HEK293 (cell line): ENCODE measurements at regions not wholly inside any gene's neighbourhood (a gene's known extent, or its start where the extent isn't known, plus 50 kb on each side); places are given as distances from the start of the nearest gene placed in this dataset.

Experiments used
- CTCF ChIA-PET: fragments of 350-600 bp; formaldehyde crosslinking; extraction: SDS; loops from one replicate; lab custom pipeline; 2021; ENCODE audit warnings: antibody characterized with exemption; lab: Yijun Ruan, JAX
- POLR2A ChIA-PET: fragments of 300-600 bp; formaldehyde crosslinking; extraction: SDS; loops from one replicate; lab custom pipeline; 2020; ENCODE audit warnings: antibody characterized with exemption, inconsistent platforms; lab: Yijun Ruan, JAX
- H3K27ac ChIP-seq: fragments of 200-500 bp; sonication (Bioruptor generic); 2 replicates; pipeline ENCODE4 v1.5.1; 2014; ENCODE audit warnings: low read depth, low read length, control low read depth, inconsistent platforms; ENCODE audit errors: extremely low read depth
- H3K36me3 ChIP-seq, 2 experiments: fragments of 200-500 bp in 1 of 2; sonication (Bioruptor generic) in 1 of 2; 1 replicate in 1 of 2; 2 replicates in 1 of 2; pipeline ENCODE4 v1.5.1; 2014 to 2017; ENCODE audit warnings: inconsistent platforms in 2 of 2, low read length in 2 of 2; ENCODE audit not compliant: control insufficient read depth in 2 of 2, insufficient read depth in 1 of 2
- H3K4me1 ChIP-seq: fragments of 200-500 bp; sonication (Bioruptor generic); 2 replicates; pipeline ENCODE4 v1.5.1; 2014; ENCODE audit warnings: mild to moderate bottlenecking, low read length, inconsistent platforms; ENCODE audit not compliant: control insufficient read depth, insufficient read depth
- H3K4me3 ChIP-seq: 2 replicates; pipeline ENCODE4 v1.5.1; 2011; ENCODE audit warnings: low read depth, mild to moderate bottlenecking, control low read depth, low read length, moderate library complexity
- H3K9me3 ChIP-seq: fragments of 200-500 bp; sonication (Bioruptor generic); 2 replicates; pipeline ENCODE4 v1.5.1; 2014; ENCODE audit warnings: low read depth, low read length, inconsistent platforms; ENCODE audit not compliant: control insufficient read depth, insufficient read depth
- BCL11B ChIP-seq: fragments of 450-650 bp; formaldehyde crosslinking; IDR thresholded peaks from 2 replicates; pipeline ENCODE4 v1.5.1; 2016; ENCODE audit warnings: low read depth, missing biosample characterization, missing genetic modification characterization
- SALL2 ChIP-seq: fragments of 450-650 bp; formaldehyde crosslinking; IDR thresholded peaks from 2 replicates; pipeline ENCODE4 v1.5.0; 2017; ENCODE audit warnings: missing biosample characterization, mild to moderate bottlenecking, missing genetic modification characterization, borderline replicate concordance
- SETDB1 ChIP-seq: IDR thresholded peaks from one replicate; pipeline ENCODE4 v1.6.1; 2017; ENCODE audit warnings: mild to moderate bottlenecking, low read length, moderate library complexity, mixed read lengths; ENCODE audit not compliant: insufficient read length
- TRIM28 ChIP-seq: IDR thresholded peaks from 2 replicates; pipeline ENCODE4 v1.6.1; 2011; ENCODE audit warnings: low read length, control low read depth, borderline replicate concordance
- ZBTB8A ChIP-seq: fragments of 450-650 bp; formaldehyde crosslinking; IDR thresholded peaks from 2 replicates; pipeline ENCODE4 v1.5.1; 2016; ENCODE audit warnings: missing biosample characterization, missing genetic modification characterization
- ZFP3 ChIP-seq: fragments of 450-650 bp; formaldehyde crosslinking; IDR thresholded peaks from 2 replicates; pipeline ENCODE4 v1.5.1; 2016; ENCODE audit warnings: low read depth, missing biosample characterization, missing genetic modification characterization
- ZNF112 ChIP-seq: fragments of 450-650 bp; formaldehyde crosslinking; IDR thresholded peaks from 2 replicates; pipeline ENCODE4 v1.5.0; 2017; ENCODE audit warnings: missing biosample characterization, missing genetic modification characterization
- ZNF16 ChIP-seq: fragments of 450-650 bp; formaldehyde crosslinking; IDR thresholded peaks from 2 replicates; pipeline ENCODE4 v1.5.1; 2016; ENCODE audit warnings: low read depth, missing biosample characterization, missing genetic modification characterization
- ZNF169 ChIP-seq: fragments of 450-650 bp; formaldehyde crosslinking; IDR thresholded peaks from 2 replicates; pipeline ENCODE4 v1.5.1; 2016; ENCODE audit warnings: missing biosample characterization, missing genetic modification characterization
- ZNF23 ChIP-seq: fragments of 450-650 bp; formaldehyde crosslinking; IDR thresholded peaks from 2 replicates; pipeline ENCODE4 v1.5.1; 2016; ENCODE audit warnings: missing biosample characterization, missing genetic modification characterization, borderline replicate concordance
- ZNF423 ChIP-seq: fragments of 450-650 bp; formaldehyde crosslinking; IDR thresholded peaks from 2 replicates; pipeline ENCODE4 v1.5.1; 2016; ENCODE audit warnings: missing biosample characterization, missing genetic modification characterization
- ZNF561 ChIP-seq: fragments of 450-650 bp; IDR thresholded peaks from 2 replicates; pipeline ENCODE4 v1.5.1; 2018; ENCODE audit warnings: missing biosample characterization, missing genetic modification characterization, borderline replicate concordance
- ZNF660 ChIP-seq: fragments of 450-650 bp; IDR thresholded peaks from 2 replicates; pipeline ENCODE4 v1.5.1; 2018; ENCODE audit warnings: missing biosample characterization, mild to moderate bottlenecking, missing genetic modification characterization
- ZSCAN16 ChIP-seq: fragments of 450-650 bp; formaldehyde crosslinking; IDR thresholded peaks from 2 replicates; pipeline ENCODE4 v1.5.1; 2016; ENCODE audit warnings: missing biosample characterization, missing genetic modification characterization
- TF ChIP-seq, protein P1 (sequence below): fragments of 450-650 bp; formaldehyde crosslinking; IDR thresholded peaks from 2 replicates; pipeline ENCODE4 v1.5.1; 2017; ENCODE audit warnings: missing biosample characterization, missing genetic modification characterization
- TF ChIP-seq, protein P2 (sequence below): fragments of 450-650 bp; formaldehyde crosslinking; IDR thresholded peaks from 2 replicates; pipeline ENCODE4 v1.5.1; 2016; ENCODE audit warnings: missing biosample characterization, missing genetic modification characterization
- TF ChIP-seq, protein P3 (sequence below): fragments of 450-650 bp; formaldehyde crosslinking; optimal IDR thresholded peaks from 2 replicates; pipeline ENCODE3; 2016; ENCODE audit warnings: missing biosample characterization, mild to moderate bottlenecking, missing genetic modification characterization
- TF ChIP-seq, protein P4 (sequence below): fragments of 450-650 bp; formaldehyde crosslinking; IDR thresholded peaks from 2 replicates; pipeline ENCODE4 v1.5.1; 2016; ENCODE audit warnings: missing biosample characterization, missing genetic modification characterization
- TF ChIP-seq, protein P5 (sequence below): fragments of 450-650 bp; formaldehyde crosslinking; IDR thresholded peaks from 2 replicates; pipeline ENCODE4 v1.5.1; 2016; ENCODE audit warnings: missing biosample characterization, missing genetic modification characterization

DNA sequence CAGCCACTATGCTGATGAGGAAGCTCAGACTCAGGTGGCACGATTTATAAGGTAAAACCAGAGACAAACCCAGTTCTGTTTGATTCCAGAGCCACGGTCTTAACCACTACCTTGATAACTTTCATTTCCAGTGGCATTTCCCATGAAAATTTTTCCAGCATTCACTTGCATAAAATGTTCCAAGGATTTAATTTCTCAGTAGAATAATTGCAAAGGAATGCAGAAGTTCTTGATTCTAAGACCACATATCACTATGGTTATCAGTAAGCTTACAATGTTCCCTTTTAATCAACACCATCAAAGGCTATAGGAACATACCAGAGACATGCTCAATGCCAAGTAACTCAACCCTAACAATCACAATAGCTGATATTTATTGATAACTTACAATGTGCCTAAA is 306.0 kb upstream of the HS3ST5 start (continued):
- TF ChIP-seq, protein P1, sequence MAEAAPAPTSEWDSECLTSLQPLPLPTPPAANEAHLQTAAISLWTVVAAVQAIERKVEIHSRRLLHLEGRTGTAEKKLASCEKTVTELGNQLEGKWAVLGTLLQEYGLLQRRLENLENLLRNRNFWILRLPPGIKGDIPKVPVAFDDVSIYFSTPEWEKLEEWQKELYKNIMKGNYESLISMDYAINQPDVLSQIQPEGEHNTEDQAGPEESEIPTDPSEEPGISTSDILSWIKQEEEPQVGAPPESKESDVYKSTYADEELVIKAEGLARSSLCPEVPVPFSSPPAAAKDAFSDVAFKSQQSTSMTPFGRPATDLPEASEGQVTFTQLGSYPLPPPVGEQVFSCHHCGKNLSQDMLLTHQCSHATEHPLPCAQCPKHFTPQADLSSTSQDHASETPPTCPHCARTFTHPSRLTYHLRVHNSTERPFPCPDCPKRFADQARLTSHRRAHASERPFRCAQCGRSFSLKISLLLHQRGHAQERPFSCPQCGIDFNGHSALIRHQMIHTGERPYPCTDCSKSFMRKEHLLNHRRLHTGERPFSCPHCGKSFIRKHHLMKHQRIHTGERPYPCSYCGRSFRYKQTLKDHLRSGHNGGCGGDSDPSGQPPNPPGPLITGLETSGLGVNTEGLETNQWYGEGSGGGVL: no peak
- TF ChIP-seq, all 188 proteins: peak for 0

DNA sequence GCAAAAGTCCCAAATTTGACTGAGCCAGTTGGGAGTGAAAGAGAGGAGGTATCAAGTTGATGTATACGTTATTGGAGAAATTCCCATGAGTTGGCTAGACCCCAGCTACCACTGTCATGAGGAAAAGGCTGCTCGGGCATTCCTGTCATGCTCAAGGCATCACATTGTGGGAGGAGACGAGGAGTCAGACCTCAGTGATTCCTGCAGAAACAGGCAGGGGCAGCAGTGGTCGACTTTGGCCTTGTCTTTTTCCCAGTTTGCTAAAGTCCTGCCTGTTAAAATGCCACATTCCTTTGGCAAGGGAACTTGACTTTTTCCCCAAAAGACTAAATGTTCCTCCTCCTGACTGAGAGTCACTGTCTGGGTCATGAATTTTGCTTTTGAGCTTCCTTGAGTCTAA is 295.5 kb upstream of the HS3ST5 start:
- no peaks in the 10 kb centered on the region for H3K4me1 ChIP-seq
- TF ChIP-seq ZFP3 (no peak), ZSCAN16 (tag by site-specific recombination) (no peak), ZBTB8A (no peak)
- no peak overlapping the region for H3K4me3 ChIP-seq
- no peaks in the 10 kb centered on the region for H3K36me3 ChIP-seq
- no peaks in the 10 kb centered on the region; the same call in 1 of the 2 replicates for H3K9me3 ChIP-seq
- CTCF ChIA-PET: interaction anchor here (0.6 kb wide), 1 partner anchor 34 kb away, joined by 3 read pairs; no protein-coding TSS in a partner anchor
- POLR2A ChIA-PET: no interaction called here
- no peak overlapping the region for H3K27ac ChIP-seq

DNA sequence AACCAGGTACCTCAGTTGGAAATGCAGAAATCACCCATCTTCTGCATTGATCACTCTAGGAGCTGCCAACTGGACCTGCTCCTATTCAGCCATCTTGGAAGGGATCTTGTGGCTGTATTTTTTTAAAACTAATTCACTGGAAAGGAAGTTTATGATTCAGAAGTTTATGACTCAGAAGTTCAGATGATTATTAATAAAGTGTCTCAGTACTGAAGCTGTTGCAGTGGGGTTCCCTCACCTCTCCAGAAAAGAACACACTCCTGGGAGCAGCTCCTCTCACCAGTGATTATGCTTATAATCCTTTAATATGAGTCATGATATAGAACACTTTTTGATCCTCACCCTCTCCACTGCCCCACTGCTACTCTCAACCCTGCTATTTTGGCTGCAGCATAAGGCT is 291.2 kb upstream of the HS3ST5 start:
- Histone ChIP-seq H3K9me3 (no peaks in the 10 kb centered on the region; the same call in 1 of the 2 replicates), H3K27ac (no peak overlapping the region), H3K4me1 (no peaks in the 10 kb centered on the region), H3K36me3 (no peaks in the 10 kb centered on the region), H3K4me3 (no peak overlapping the region)
- POLR2A ChIA-PET: no interaction called here
- CTCF ChIA-PET: no interaction called here
- TF ChIP-seq ZSCAN16 (tag by site-specific recombination) (no peak), ZNF423 (tag by site-specific recombination) (no peak), SALL2 (tag by site-specific recombination) (no peak), ZNF169 (tag by site-specific recombination) (no peak), ZNF660 (tag by site-specific recombination) (no peak), ZNF23 (tag by site-specific recombination) (no peak), BCL11B (tag by site-specific recombination) (no peak), TRIM28 (no peak), ZNF112 (tag by site-specific recombination) (no peak), ZNF561 (no peak), ZNF16 (tag by site-specific recombination) (no peak), SETDB1 (no peak)
- TF ChIP-seq, protein P2, sequence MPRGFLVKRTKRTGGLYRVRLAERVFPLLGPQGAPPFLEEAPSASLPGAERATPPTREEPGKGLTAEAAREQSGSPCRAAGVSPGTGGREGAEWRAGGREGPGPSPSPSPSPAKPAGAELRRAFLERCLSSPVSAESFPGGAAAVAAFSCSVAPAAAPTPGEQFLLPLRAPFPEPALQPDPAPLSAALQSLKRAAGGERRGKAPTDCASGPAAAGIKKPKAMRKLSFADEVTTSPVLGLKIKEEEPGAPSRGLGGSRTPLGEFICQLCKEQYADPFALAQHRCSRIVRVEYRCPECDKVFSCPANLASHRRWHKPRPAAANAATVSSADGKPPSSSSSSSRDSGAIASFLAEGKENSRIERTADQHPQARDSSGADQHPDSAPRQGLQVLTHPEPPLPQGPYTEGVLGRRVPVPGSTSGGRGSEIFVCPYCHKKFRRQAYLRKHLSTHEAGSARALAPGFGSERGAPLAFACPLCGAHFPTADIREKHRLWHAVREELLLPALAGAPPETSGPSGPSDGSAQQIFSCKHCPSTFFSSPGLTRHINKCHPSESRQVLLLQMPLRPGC: no peak
- TF ChIP-seq, protein P3, sequence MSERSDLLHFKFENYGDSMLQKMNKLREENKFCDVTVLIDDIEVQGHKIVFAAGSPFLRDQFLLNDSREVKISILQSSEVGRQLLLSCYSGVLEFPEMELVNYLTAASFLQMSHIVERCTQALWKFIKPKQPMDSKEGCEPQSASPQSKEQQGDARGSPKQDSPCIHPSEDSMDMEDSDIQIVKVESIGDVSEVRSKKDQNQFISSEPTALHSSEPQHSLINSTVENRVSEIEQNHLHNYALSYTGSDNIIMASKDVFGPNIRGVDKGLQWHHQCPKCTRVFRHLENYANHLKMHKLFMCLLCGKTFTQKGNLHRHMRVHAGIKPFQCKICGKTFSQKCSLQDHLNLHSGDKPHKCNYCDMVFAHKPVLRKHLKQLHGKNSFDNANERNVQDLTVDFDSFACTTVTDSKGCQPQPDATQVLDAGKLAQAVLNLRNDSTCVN (tag by site-specific recombination): no peak
- TF ChIP-seq, protein P4, sequence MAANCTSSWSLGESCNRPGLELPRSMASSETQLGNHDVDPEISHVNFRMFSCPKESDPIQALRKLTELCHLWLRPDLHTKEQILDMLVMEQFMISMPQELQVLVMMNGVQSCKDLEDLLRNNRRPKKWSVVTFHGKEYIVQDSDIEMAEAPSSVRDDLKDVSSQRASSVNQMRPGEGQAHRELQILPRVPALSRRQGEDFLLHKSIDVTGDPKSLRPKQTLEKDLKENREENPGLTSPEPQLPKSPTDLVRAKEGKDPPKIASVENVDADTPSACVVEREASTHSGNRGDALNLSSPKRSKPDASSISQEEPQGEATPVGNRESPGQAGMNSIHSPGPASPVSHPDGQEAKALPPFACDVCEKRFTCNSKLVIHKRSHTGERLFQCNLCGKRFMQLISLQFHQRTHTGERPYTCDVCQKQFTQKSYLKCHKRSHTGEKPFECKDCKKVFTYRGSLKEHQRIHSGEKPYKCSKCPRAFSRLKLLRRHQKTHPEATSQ (tag by site-specific recombination): no peak
- TF ChIP-seq, protein P5, sequence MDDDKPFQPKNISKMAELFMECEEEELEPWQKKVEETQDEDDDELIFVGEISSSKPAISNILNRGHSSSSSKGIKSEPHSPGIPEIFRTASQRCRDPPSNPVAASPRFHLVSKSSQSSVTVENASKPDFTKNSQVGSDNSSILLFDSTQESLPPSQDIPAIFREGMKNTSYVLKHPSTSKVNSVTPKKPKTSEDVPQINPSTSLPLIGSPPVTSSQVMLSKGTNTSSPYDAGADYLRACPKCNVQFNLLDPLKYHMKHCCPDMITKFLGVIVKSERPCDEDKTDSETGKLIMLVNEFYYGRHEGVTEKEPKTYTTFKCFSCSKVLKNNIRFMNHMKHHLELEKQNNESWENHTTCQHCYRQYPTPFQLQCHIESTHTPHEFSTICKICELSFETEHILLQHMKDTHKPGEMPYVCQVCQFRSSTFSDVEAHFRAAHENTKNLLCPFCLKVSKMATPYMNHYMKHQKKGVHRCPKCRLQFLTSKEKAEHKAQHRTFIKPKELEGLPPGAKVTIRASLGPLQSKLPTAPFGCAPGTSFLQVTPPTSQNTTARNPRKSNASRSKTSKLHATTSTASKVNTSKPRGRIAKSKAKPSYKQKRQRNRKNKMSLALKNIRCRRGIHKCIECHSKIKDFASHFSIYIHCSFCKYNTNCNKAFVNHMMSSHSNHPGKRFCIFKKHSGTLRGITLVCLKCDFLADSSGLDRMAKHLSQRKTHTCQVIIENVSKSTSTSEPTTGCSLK: no peak
